Activated CD4-positive, alpha-beta T cell treated with anti-CD3 and anti-CD28 coated beads, Interleukin-2, amount 10 ng/mL, durations not matched to agents 7 days and 5 days (primary cell): ENCODE measurements at regions not wholly inside any gene's neighbourhood (a gene's known extent, or its start where the extent isn't known, plus 50 kb on each side); places are given as distances from the start of the nearest gene placed in this dataset.
"Not testable (repeated sequence)": the region's sequence is repeated elsewhere in the genome, so short reads cannot be mapped to it uniquely, and the experiment has no call there.

Source experiments
- CTCF ChIA-PET: fragments of 350-600 bp; sonication (Branson Sonifier 250); formaldehyde crosslinking; loops from one replicate; lab custom pipeline; 2021; ENCODE audit warnings: antibody characterized with exemption; lab: Charles Lee
- POLR2A ChIA-PET: fragments of 350-600 bp; sonication (Branson Sonifier 250); formaldehyde crosslinking; loops from one replicate; lab custom pipeline; 2021; ENCODE audit warnings: antibody characterized with exemption; lab: Charles Lee
- DNase-seq: peaks from one replicate; pipeline ENCODE4 v3.0.0-alpha.2; 2020
- H3K27ac Mint-ChIP-seq: one replicate; pipeline ENCODE4 v1.8.0; 2021; ENCODE audit warnings: mild to moderate bottlenecking, moderate library complexity, mixed read lengths
- H3K27me3 Mint-ChIP-seq: one replicate; pipeline ENCODE4 v1.8.0; 2021; ENCODE audit warnings: mixed read lengths
- H3K36me3 Mint-ChIP-seq: one replicate; pipeline ENCODE4 v1.8.0; 2021; ENCODE audit warnings: low read depth, mixed read lengths
- H3K4me1 Mint-ChIP-seq: one replicate; pipeline ENCODE4 v1.8.0; 2021; ENCODE audit warnings: mixed read lengths
- H3K4me3 Mint-ChIP-seq: one replicate; pipeline ENCODE4 v1.8.0; 2021; ENCODE audit warnings: mild to moderate bottlenecking, moderate library complexity, mixed read lengths
- H3K9me3 Mint-ChIP-seq: one replicate; pipeline ENCODE4 v1.8.0; 2021; ENCODE audit warnings: mixed read lengths

DNA sequence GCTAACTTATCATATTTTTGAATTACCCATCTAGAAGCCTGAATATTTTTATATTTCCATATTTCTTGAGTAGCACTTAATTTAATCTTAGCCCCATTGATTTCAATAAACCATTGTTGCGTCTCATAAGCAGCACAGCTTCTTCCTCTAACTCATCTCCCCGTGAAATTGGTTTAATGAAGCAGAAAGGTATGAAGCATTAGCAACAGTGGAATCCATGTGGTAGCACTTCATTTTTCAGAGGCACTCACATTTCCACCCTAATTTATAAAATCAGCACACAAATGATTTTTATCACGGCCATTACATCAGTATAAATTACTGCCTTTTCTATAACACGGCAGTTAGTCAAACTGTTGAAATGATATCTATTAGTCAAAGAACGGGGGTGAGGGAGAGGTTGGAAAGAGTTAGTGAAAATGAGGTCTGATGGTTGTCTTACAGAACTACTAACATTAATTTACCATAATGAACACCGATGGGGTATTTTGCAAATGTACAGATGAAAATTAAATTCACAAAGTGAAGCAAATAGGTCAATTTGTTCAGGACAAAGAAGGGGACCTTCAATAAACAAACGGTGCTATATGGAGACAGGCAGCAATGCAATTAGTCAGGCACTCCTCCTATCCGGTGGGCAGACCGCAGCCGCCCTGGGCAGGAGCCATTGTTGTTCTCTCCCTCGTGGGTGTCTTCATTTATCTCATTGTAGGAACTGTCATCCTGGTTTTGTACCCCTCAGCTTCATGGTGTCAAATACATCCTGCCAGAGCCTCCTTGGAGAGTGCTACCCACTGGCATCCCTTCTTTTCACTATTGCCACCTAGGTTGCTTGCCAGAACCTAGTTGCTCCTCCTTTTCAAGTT lies 205.7 kb downstream of the SOX3 start:
- POLR2A ChIA-PET = no interaction called here
- H3K9me3 Mint-ChIP-seq = no peaks in the 10 kb centered on the region
- no peaks in the 10 kb centered on the region for H3K4me1 Mint-ChIP-seq
- H3K27ac Mint-ChIP-seq = no peak overlapping the region
- no peak overlapping the region for H3K4me3 Mint-ChIP-seq
- CTCF ChIA-PET = no interaction called here
- no peak for DNase-seq
- H3K36me3 Mint-ChIP-seq = no peaks in the 10 kb centered on the region
- no peaks in the 10 kb centered on the region for H3K27me3 Mint-ChIP-seq

DNA sequence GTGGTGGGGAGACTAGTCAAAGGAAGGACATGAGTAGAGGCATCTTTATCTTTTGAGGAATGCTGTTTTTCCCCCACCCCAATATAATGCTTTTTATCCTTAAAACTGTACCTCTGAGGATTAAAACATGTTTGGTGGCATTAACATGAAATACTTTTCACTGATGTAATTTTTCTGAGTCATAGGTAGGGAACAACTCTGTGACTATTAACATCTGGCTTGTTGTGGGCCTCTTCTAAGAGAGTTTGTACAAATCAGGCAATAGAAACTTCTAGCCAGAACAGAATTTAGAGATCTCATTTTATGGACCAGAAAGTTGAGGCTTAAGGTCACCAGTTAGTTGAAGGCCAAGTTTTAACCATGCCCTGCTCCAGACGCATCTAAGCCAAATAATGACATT lies 207.6 kb downstream of the SOX3 start:
- no peak for DNase-seq
- ChIA-PET POLR2A (no interaction called here), CTCF (no interaction called here)
- no peaks in the 10 kb centered on the region for H3K4me1 Mint-ChIP-seq
- H3K27me3 Mint-ChIP-seq = no peaks in the 10 kb centered on the region
- no peaks in the 10 kb centered on the region for H3K36me3 Mint-ChIP-seq
- no peaks in the 10 kb centered on the region for H3K9me3 Mint-ChIP-seq
- H3K4me3 Mint-ChIP-seq = no peak overlapping the region
- H3K27ac Mint-ChIP-seq = no peak overlapping the region

DNA sequence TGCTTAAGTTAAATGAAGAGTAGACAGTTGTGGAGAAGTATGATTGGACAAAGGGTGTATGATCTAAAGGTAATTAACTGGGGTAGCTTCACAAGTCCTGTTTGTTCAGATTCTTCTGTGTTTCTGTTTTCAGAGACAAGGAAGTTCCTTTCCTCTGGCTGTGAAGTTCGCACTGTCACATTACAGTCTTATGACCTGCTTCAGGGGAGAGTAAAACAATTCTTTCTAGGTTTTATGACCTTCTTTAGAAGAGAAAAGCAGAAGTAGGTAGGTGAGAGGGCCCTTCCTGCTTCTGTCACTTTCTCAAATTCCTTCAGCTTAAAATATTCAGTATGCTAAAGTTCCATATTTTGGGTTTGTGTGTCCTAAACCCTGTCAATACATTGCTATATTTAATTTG lies 211.9 kb downstream of the SOX3 start:
- H3K36me3 Mint-ChIP-seq = no peaks in the 10 kb centered on the region
- no peaks in the 10 kb centered on the region for H3K27me3 Mint-ChIP-seq
- no peaks in the 10 kb centered on the region for H3K4me1 Mint-ChIP-seq
- no peak overlapping the region for H3K27ac Mint-ChIP-seq
- ChIA-PET CTCF (no interaction called here), POLR2A (no interaction called here)
- H3K4me3 Mint-ChIP-seq = no peak overlapping the region
- H3K9me3 Mint-ChIP-seq = no peaks in the 10 kb centered on the region
- DNase-seq = no peak

DNA sequence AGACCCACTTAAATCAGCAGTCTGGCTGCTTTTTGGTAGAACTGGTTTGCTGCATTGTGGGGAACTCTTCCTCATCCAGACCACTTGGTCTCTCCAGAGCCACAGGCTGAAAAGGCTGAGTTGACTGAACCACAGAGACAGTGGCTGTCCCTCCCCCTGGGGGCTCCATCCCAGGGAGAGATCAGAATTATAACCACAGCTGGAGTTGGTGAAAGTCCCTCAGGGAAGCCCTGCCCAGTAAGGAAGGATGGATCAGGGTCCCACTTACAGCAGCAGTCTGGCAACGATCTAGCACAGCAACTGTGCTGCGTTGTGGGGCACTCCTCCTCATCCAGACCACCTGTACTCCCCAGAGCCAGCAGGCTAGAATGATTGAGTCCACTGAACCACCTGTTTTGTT lies 212.7 kb downstream of the SOX3 start:
- ChIA-PET CTCF (no interaction called here), POLR2A (no interaction called here)
- H3K4me3 Mint-ChIP-seq = no peak overlapping the region
- no peaks in the 10 kb centered on the region for H3K27me3 Mint-ChIP-seq
- H3K9me3 Mint-ChIP-seq = no peaks in the 10 kb centered on the region
- H3K36me3 Mint-ChIP-seq = no peaks in the 10 kb centered on the region
- no peak for DNase-seq
- H3K27ac Mint-ChIP-seq = no peak overlapping the region
- no peaks in the 10 kb centered on the region for H3K4me1 Mint-ChIP-seq

DNA sequence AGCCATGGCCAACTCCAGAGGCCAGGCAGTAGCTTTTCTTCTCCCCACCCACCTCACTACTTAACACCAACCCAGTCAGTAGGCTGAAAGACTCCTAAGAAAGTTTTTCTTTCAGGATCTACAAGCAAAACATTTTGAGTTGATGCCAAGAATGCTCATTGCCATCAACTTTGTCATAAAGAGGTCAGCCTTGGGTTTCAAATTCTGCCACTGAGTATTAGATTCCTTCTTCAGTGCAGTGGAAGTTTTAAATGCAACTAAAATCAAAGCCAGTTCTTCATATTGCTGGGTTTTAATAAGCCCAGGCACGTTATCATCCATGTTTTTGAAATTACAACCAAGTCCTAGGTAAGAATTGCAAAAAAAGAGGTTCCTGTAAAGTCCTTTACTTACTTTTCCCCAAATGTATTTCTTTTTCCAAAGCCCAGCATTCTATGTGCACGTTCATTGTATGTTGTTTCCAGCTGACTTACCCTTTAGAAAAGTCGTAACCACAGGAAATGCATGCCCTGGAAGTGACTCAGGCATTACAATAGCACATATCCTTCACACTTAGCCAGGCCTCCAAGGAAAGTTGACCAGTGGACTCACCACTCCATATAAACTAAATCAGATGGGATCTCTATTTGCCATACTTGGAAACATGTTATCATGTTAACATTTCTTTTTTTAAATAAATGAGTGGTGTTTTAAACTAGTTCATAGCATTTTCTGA lies 229.9 kb downstream of the SOX3 start:
- no peak overlapping the region for H3K27ac Mint-ChIP-seq
- no peaks in the 10 kb centered on the region for H3K27me3 Mint-ChIP-seq
- no peak for DNase-seq
- no peak overlapping the region for H3K4me3 Mint-ChIP-seq
- H3K36me3 Mint-ChIP-seq = no peaks in the 10 kb centered on the region
- ChIA-PET POLR2A (no interaction called here), CTCF (no interaction called here)
- peaks cover 5% of the 10 kb centered on the region for H3K9me3 Mint-ChIP-seq
- H3K4me1 Mint-ChIP-seq = no peaks in the 10 kb centered on the region

DNA sequence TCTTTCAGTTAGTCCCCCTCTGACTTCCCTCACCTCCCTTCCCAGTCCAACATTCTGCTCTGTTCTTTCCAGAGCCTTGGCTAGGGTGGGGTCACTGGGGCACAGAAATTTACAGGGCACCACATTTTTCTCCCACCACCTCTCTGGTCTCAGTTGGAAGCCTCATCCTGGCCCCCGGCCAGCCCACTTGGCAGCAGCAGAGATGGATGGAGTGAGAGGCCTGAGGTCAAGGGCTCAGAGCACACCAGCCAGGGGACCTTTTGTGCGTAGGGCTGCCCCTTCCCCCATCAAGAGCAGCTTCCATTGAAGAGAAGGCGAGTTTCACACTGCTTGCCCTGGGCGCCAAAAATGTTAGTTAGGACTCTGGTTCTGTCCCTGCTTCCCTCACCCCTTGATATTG lies 230.9 kb downstream of the SOX3 start:
- CTCF ChIA-PET = no interaction called here

DNA sequence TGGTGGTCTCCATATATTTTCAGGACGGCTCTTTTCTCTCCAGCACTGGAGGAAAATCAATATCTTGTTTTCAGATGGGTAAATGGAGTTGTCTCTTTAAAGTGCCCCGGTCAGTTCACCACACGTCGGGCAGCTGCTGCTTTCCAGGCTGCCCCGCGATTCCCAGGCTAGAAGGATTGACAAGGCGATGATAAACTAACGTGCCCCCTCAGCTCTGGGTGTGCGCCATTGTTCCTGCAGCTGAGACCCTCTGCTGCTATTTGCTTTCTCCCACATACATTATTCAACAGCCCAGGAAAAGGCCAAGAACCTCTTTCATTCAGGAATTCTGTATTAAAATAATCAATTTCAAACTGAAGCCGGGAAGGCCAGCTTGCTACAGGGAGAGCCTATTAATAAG lies 254.5 kb downstream of the SOX3 start:
- CTCF ChIA-PET = no interaction called here
- Mint-ChIP-seq H3K27ac (no peak overlapping the region), H3K4me3 (no peak overlapping the region), H3K27me3 (no peaks in the 10 kb centered on the region), H3K9me3 (no peaks in the 10 kb centered on the region), H3K4me1 (no peaks in the 10 kb centered on the region), H3K36me3 (no peaks in the 10 kb centered on the region)
- no peak for DNase-seq
- POLR2A ChIA-PET = no interaction called here

More for the DNA sequence above, 230.9 kb downstream of the SOX3 start:
- Mint-ChIP-seq H3K9me3 (peaks cover 7% of the 10 kb centered on the region), H3K36me3 (no peaks in the 10 kb centered on the region), H3K27ac (no peak overlapping the region), H3K27me3 (no peaks in the 10 kb centered on the region), H3K4me3 (no peak overlapping the region), H3K4me1 (no peaks in the 10 kb centered on the region)
- POLR2A ChIA-PET = no interaction called here
- DNase-seq = no peak

DNA sequence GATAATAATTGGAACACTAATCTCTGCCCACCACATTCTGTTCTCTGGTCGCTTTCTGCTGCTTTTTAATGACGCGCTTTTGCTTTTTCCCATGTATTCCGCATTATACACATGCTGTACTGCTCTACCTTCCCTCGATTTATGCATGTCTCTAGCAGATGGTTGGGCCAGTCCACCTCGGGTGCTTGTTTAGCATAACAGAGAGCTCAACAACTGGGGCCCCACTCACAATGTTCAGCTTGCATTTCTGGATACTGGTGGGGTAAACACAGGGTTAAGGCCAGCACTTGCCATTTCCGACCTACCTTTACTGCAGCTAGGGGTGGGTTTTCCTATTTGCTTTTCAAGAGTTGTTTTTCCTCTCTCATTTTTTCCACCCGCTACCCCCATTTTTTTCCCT lies 255.8 kb downstream of the SOX3 start:
- POLR2A ChIA-PET = no interaction called here
- no peak for DNase-seq
- no peaks in the 10 kb centered on the region for H3K9me3 Mint-ChIP-seq
- H3K36me3 Mint-ChIP-seq = no peaks in the 10 kb centered on the region
- H3K27me3 Mint-ChIP-seq = no peaks in the 10 kb centered on the region
- no peaks in the 10 kb centered on the region for H3K4me1 Mint-ChIP-seq
- no peak overlapping the region for H3K4me3 Mint-ChIP-seq
- H3K27ac Mint-ChIP-seq = no peak overlapping the region
- CTCF ChIA-PET = interaction anchor here (0.6 kb wide), 1 partner anchor 20 kb away, joined by 3 read pairs; no protein-coding TSS in a partner anchor

DNA sequence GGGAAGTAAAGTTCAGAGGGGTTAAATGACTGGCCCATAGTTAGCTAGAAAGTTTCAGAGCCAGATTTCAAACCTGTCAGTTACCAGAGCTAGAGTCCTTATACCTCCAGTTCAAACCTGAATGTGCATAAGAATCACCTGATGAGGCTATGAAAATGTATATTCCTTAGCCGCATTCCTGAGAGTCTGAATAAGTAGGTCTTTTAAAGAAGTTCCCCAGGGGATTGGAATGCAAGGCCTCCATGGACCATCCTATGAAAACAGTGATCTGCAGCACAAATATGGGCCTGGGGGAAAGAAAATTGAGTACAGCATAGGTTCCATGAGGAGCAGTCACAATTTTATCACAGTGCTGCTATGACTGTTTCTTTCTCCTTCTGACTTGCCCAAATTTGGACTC lies 263.9 kb upstream of the CXorf66 start:
- Mint-ChIP-seq H3K4me1 (no peaks in the 10 kb centered on the region), H3K4me3 (no peak overlapping the region), H3K27me3 (no peaks in the 10 kb centered on the region), H3K36me3 (no peaks in the 10 kb centered on the region), H3K27ac (no peak overlapping the region), H3K9me3 (no peaks in the 10 kb centered on the region)
- POLR2A ChIA-PET = no interaction called here
- DNase-seq = no peak
- CTCF ChIA-PET = no interaction called here

DNA sequence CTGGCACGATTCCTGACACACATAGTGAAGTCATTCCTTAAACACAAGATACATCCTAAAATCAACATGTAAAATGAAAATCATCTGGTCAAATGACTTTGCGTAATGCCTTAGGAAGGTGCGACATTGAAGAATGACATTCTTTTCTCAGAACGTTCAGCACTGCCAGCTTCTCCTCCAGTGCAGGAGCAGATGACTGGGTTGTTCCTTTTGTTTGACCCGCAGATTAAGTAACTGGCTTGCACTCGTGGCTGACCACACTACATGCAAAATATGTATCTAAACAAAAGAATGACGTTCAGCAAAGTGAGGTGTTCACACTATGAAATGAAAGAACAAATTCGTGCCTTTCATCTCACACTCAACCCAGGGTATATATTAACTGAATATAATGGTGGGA lies 260.7 kb upstream of the CXorf66 start:
- CTCF ChIA-PET, H3K36me3 Mint-ChIP-seq, H3K9me3 Mint-ChIP-seq, H3K4me3 Mint-ChIP-seq, DNase-seq, H3K4me1 Mint-ChIP-seq, H3K27me3 Mint-ChIP-seq, H3K27ac Mint-ChIP-seq, POLR2A ChIA-PET: not testable (repeated sequence)

DNA sequence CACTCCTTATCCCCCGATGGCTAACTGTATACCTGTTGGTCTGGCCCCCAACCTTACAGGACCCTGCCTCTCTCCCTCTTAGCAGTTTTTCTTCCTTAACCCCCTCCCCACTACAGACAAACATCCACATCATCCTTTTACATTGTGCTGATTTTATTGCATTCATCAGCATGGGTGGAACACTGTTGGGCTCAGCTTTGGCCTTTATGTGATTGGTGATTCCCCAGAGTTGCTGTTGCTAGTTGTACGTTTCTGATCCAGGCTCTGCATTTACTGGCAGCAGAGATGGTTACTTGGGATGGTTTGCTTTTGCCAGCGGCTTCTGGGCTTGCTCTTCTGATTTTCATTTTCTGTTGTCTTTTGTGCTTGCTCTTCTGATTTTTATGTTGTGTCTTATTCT lies 250.6 kb upstream of the CXorf66 start:
- H3K9me3 Mint-ChIP-seq, POLR2A ChIA-PET, H3K4me3 Mint-ChIP-seq, H3K27me3 Mint-ChIP-seq, H3K4me1 Mint-ChIP-seq, H3K27ac Mint-ChIP-seq, CTCF ChIA-PET, DNase-seq, H3K36me3 Mint-ChIP-seq: not testable (repeated sequence)

DNA sequence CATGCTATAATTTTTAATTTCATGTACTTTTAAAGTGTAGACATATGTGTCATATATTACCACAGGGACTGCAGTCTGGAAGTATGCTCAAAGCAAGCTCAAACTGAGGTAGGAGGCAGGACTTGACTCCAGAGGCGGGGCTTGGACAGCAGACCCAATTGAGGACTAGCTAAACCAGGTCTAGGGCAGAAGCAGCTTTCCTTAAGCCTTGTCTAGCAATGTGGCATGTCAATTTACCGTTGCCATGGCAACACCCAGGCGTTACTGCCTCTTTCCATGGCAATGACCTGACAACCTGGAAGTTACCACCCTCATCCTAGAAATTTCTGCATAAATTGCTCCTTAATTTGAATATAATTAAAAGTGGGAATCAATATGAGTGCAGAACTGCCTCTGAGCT lies 249.2 kb upstream of the CXorf66 start:
- H3K27me3 Mint-ChIP-seq, H3K36me3 Mint-ChIP-seq, H3K9me3 Mint-ChIP-seq, H3K27ac Mint-ChIP-seq, DNase-seq, H3K4me3 Mint-ChIP-seq, H3K4me1 Mint-ChIP-seq, CTCF ChIA-PET, POLR2A ChIA-PET: not testable (repeated sequence)

DNA sequence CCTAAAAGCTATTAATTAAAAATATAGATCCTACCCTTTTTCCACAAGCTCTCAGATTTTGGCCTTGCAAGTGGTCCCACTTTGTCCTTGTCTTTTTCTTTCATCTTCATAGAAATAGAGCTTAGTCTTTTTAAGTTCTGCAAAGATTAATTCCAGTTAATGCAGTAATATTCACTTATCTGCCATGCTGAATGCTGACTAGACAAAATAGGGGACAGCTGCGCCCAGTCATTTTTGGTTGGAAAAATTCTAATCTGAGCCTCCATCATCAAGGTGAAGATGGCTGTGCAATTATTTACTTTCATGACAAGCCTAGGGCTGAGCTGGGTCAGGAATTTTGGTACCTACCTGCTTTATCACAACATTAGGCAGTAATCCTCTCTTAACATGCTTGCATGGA lies 241.3 kb upstream of the CXorf66 start:
- Mint-ChIP-seq H3K27ac (no peak overlapping the region), H3K4me1 (no peaks in the 10 kb centered on the region), H3K36me3 (no peaks in the 10 kb centered on the region), H3K27me3 (no peaks in the 10 kb centered on the region), H3K4me3 (no peak overlapping the region), H3K9me3 (no peaks in the 10 kb centered on the region)
- CTCF ChIA-PET = no interaction called here
- DNase-seq = no peak
- POLR2A ChIA-PET = no interaction called here
